GM12864 (cell line): ENCODE measurements at regions not wholly inside any gene's neighbourhood (a gene's known extent, or its start where the extent isn't known, plus 50 kb on each side); places are given as distances from the start of the nearest gene placed in this dataset.
"Not testable (repeated sequence)": the region's sequence is repeated elsewhere in the genome, so short reads cannot be mapped to it uniquely, and the experiment has no call there.

ENCODE experiments used
- DNase-seq: peaks from one replicate; pipeline ENCODE4 v3.0.0-alpha.2; 2011; ENCODE audit warnings: low read depth
- H3K4me3 ChIP-seq: 2 replicates; pipeline ENCODE4 v1.5.1; 2011; ENCODE audit warnings: mild to moderate bottlenecking, low read depth, low read length, control low read depth
- CTCF ChIP-seq: IDR thresholded peaks from 2 replicates; pipeline ENCODE4 v1.5.1; 2011; ENCODE audit warnings: low read depth, mild to moderate bottlenecking, moderate library complexity, low read length, control low read depth, inconsistent platforms; ENCODE audit errors: missing control alignments

- no peak for DNase-seq
- H3K4me3 ChIP-seq: no peak overlapping the region
- no peak for TF ChIP-seq CTCF
Measured at GRCh38 chrY:7419165-7419564, 507.6 kb upstream of the AMELY start.

- no peak overlapping the region for H3K4me3 ChIP-seq
- no peak for DNase-seq
- no peak for TF ChIP-seq CTCF
Measured at GRCh38 chrY:7417946-7418345, 506.4 kb upstream of the AMELY start.

GRCh38 chrY:7416406-7416805 lies 504.9 kb upstream of the AMELY start:
- H3K4me3 ChIP-seq: no peak overlapping the region
- TF ChIP-seq CTCF: no peak
- no peak for DNase-seq

GRCh38 chrY:7415157-7415633 lies 503.6 kb upstream of the AMELY start:
- TF ChIP-seq CTCF: no peak
- H3K4me3 ChIP-seq: no peak overlapping the region
- no peak for DNase-seq

- DNase-seq: no peak
- no peak for TF ChIP-seq CTCF
- no peak overlapping the region for H3K4me3 ChIP-seq
Measured at GRCh38 chrY:7390056-7390455, 478.5 kb upstream of the AMELY start.

- H3K4me3 ChIP-seq: no peak overlapping the region
- no peak for TF ChIP-seq CTCF
- no peak for DNase-seq
Measured at GRCh38 chrY:7382988-7383387, 471.4 kb upstream of the AMELY start.

- no peak for TF ChIP-seq CTCF
- no peak for DNase-seq
- H3K4me3 ChIP-seq: no peak overlapping the region
Measured at GRCh38 chrY:7377091-7377490, 465.5 kb upstream of the AMELY start.

- H3K4me3 ChIP-seq, DNase-seq: not testable (repeated sequence)
Measured at GRCh38 chrY:7374485-7374884, 462.9 kb upstream of the AMELY start.

GRCh38 chrY:7371953-7372352 lies 460.4 kb upstream of the AMELY start:
- not testable (repeated sequence) for H3K4me3 ChIP-seq, DNase-seq

- not testable (repeated sequence) for H3K4me3 ChIP-seq, DNase-seq
Measured at GRCh38 chrY:7371026-7371425, 459.5 kb upstream of the AMELY start.
